B cell (primary cell): ENCODE measurements at regions not wholly inside any gene's neighbourhood (a gene's known extent, or its start where the extent isn't known, plus 50 kb on each side); places are given as distances from the start of the nearest gene placed in this dataset.
"Not testable (repeated sequence)": the region's sequence is repeated elsewhere in the genome, so short reads cannot be mapped to it uniquely, and the experiment has no call there.

Experiments
- ATAC-seq: fragments of 200-7000 bp; cut with Tn5 transposase; one replicate; pipeline ENCODE4 v1.10.0; 2021; ENCODE audit warnings: low read depth, mild to moderate bottlenecking, moderate number of reproducible peaks, moderate library complexity
- CTCF ChIA-PET: fragments of 350-600 bp; sonication (Branson Sonifier 250); formaldehyde crosslinking; loops from one replicate; lab custom pipeline; 2021; ENCODE audit warnings: antibody characterized with exemption, inconsistent platforms; lab: Charles Lee
- POLR2A ChIA-PET: fragments of 350-600 bp; sonication (Branson Sonifier 250); formaldehyde crosslinking; loops from one replicate; lab custom pipeline; 2021; ENCODE audit warnings: antibody characterized with exemption; lab: Charles Lee
- DNase-seq: peaks from one replicate; pipeline ENCODE4 v3.0.0; 2013
- H2AFZ ChIP-seq: 2 replicates; pipeline ENCODE4 v1.6.1; 2012; ENCODE audit warnings: mild to moderate bottlenecking, low read depth, low read length; ENCODE audit not compliant: insufficient read depth, poor library complexity, severe bottlenecking
- H3K27ac ChIP-seq, 2 donors: 1 replicate in 1 of 2; 2 replicates in 1 of 2; pipeline ENCODE4 v1.5.1; 2012 to 2013; ENCODE audit warnings: low read length in 2 of 2, mild to moderate bottlenecking in 2 of 2, moderate library complexity in 1 of 2
- H3K27me3 ChIP-seq, 4 experiments: fragments of 200-600 bp in 1 of 4; sonication (generic) in 1 of 4; replicated peaks in 1 of 4; 1 replicate in 2 of 4; 2 replicates in 2 of 4; pipeline versions ENCODE4 v1.6.1 to v1.7.0; 2013 to 2016; ENCODE audit warnings: low read length in 3 of 4, mild to moderate bottlenecking in 2 of 4, mixed read lengths in 1 of 4, moderate library complexity in 1 of 4; ENCODE audit not compliant: insufficient read depth in 4 of 4, control insufficient read depth in 3 of 4; ENCODE audit errors: control extremely low read depth in 1 of 4
- H3K36me3 ChIP-seq, 2 experiments: replicated peaks in 1 of 2; 1 replicate in 1 of 2; 2 replicates in 1 of 2; pipeline versions ENCODE4 v1.6.1 to v1.7.1; 2013; ENCODE audit warnings: low read length in 1 of 2; ENCODE audit not compliant: insufficient read depth in 2 of 2, control insufficient read depth in 1 of 2; ENCODE audit errors: control extremely low read depth in 1 of 2, extremely low read depth in 1 of 2
- H3K4me1 ChIP-seq, 2 donors: fragments of 200-600 bp in 1 of 2; sonication (generic) in 1 of 2; 1 replicate in 1 of 2; 2 replicates in 1 of 2; pipeline versions ENCODE4 v1.5.1 to v1.6.1; 2013 to 2017; ENCODE audit warnings: low read length in 2 of 2; ENCODE audit not compliant: control insufficient read depth in 2 of 2, insufficient read depth in 2 of 2
- H3K4me2 ChIP-seq: replicated peaks from 2 replicates; pipeline ENCODE3; 2012; ENCODE audit warnings: mild to moderate bottlenecking, low read depth, low read length; ENCODE audit not compliant: poor library complexity, severe bottlenecking
- H3K4me3 ChIP-seq, 5 experiments: fragments of 200-600 bp in 1 of 5; sonication (generic) in 1 of 5; 1 replicate in 3 of 5; 2 replicates in 2 of 5; pipeline versions ENCODE4 v1.5.1 to v1.7.0; 2011 to 2016; ENCODE audit warnings: low read length in 4 of 5, mild to moderate bottlenecking in 4 of 5, low read depth in 2 of 5, control low read depth in 1 of 5, moderate library complexity in 1 of 5; ENCODE audit not compliant: insufficient read depth in 1 of 5; ENCODE audit errors: control extremely low read depth in 1 of 5, extremely low read depth in 1 of 5
- H3K79me2 ChIP-seq: fragments of 200-600 bp; sonication (generic); one replicate; pipeline ENCODE4 v1.6.0; 2016; ENCODE audit warnings: low read length; ENCODE audit not compliant: control insufficient read depth, insufficient read depth
- H3K9ac ChIP-seq: fragments of 200-600 bp; sonication (generic); 2 replicates; pipeline ENCODE4 v1.6.1; 2017; ENCODE audit warnings: mild to moderate bottlenecking, low read length, moderate library complexity
- H3K9me3 ChIP-seq, 3 donors: one replicate each; pipeline versions ENCODE4 v1.6.1 to v1.7.1; 2013; ENCODE audit warnings: low read length in 2 of 3; ENCODE audit not compliant: control insufficient read depth in 2 of 3, insufficient read depth in 1 of 3; ENCODE audit errors: control extremely low read depth in 1 of 3
- H4K20me1 ChIP-seq: 2 replicates; pipeline ENCODE4 v1.6.0; 2012; ENCODE audit warnings: mild to moderate bottlenecking, low read length; ENCODE audit not compliant: insufficient read depth, control insufficient read depth, poor library complexity, severe bottlenecking
- H3K27ac Mint-ChIP-seq: one replicate; pipeline ENCODE4 v1.8.0; 2021; ENCODE audit warnings: mixed read lengths
- H3K27me3 Mint-ChIP-seq: one replicate; pipeline ENCODE4 v1.8.0; 2021; ENCODE audit warnings: mixed read lengths
- H3K4me1 Mint-ChIP-seq: one replicate; pipeline ENCODE4 v1.8.0; 2021; ENCODE audit warnings: mixed read lengths
- H3K4me3 Mint-ChIP-seq: one replicate; pipeline ENCODE4 v1.8.0; 2021; ENCODE audit warnings: mixed read lengths
- H3K9me3 Mint-ChIP-seq: one replicate; pipeline ENCODE4 v1.8.0; 2022; ENCODE audit warnings: mixed read lengths; ENCODE audit not compliant: insufficient read depth
- WGBS: methylation state at CpG from one replicate; pipeline ENCODE4 v1.1.5; 2013; ENCODE audit warnings: missing lambda C conversion rate; ENCODE audit not compliant: insufficient coverage; 5-methylcytosine and 5-hydroxymethylcytosine counted together
- intact Hi-C: fragments of 100-400 bp; cut with micrococcal nuclease; formaldehyde crosslinking; loops from one replicate; pipeline ENCODE4 v1.10.0; 2022
- TF ChIP-seq, protein P1 (sequence below): fragments of 200-600 bp; IDR thresholded peaks from one replicate; pipeline ENCODE4 v1.8.0; 2022; ENCODE audit warnings: antibody characterized with exemption, mild to moderate bottlenecking

DNA sequence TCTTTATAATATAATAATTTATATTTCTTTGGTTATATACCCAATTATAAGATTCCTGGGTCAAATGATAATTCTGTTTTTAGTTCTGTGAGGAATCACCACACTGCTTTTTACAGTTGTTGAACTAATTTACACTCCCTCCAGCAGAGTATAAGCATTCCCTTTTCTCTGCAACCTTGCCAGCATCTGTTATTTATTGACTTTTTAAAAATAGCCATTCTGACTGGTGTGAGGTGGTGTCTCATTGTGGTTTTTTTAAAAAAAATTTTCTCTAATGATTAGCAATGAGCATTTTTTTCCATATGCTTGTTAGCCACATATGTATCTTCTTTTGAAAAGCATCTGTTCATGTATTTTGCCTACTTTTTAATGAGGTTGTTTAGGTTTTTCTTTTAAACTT lies 122.2 kb downstream of the ZNF486 start:
- ChIA-PET CTCF (no interaction called here), POLR2A (no interaction called here)
- Mint-ChIP-seq H3K4me1 (no peaks in the 10 kb centered on the region), H3K27ac (no peak overlapping the region), H3K27me3 (no peaks in the 10 kb centered on the region), H3K9me3 (peaks cover 2% of the 10 kb centered on the region), H3K4me3 (no peak overlapping the region)
- no peak overlapping the region for H3K27ac ChIP-seq
- H4K20me1 ChIP-seq: no peaks in the 10 kb centered on the region
- no peaks in the 10 kb centered on the region for H3K4me1 ChIP-seq
- intact Hi-C loops: no loop called here
- TF ChIP-seq, protein P1, sequence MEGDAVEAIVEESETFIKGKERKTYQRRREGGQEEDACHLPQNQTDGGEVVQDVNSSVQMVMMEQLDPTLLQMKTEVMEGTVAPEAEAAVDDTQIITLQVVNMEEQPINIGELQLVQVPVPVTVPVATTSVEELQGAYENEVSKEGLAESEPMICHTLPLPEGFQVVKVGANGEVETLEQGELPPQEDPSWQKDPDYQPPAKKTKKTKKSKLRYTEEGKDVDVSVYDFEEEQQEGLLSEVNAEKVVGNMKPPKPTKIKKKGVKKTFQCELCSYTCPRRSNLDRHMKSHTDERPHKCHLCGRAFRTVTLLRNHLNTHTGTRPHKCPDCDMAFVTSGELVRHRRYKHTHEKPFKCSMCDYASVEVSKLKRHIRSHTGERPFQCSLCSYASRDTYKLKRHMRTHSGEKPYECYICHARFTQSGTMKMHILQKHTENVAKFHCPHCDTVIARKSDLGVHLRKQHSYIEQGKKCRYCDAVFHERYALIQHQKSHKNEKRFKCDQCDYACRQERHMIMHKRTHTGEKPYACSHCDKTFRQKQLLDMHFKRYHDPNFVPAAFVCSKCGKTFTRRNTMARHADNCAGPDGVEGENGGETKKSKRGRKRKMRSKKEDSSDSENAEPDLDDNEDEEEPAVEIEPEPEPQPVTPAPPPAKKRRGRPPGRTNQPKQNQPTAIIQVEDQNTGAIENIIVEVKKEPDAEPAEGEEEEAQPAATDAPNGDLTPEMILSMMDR: no peak
- no peak overlapping the region for H3K4me2 ChIP-seq
- no peaks in the 10 kb centered on the region for H3K79me2 ChIP-seq
- H3K4me3 ChIP-seq: no peak overlapping the region
- H3K27me3 ChIP-seq: no peaks in the 10 kb centered on the region
- ATAC-seq (no peak), DNase-seq (no peak)
- H2AFZ ChIP-seq: no peak overlapping the region
- H3K36me3 ChIP-seq: no peaks in the 10 kb centered on the region
- no peak overlapping the region for H3K9ac ChIP-seq
- H3K9me3 ChIP-seq: no peaks in the 10 kb centered on the region

DNA sequence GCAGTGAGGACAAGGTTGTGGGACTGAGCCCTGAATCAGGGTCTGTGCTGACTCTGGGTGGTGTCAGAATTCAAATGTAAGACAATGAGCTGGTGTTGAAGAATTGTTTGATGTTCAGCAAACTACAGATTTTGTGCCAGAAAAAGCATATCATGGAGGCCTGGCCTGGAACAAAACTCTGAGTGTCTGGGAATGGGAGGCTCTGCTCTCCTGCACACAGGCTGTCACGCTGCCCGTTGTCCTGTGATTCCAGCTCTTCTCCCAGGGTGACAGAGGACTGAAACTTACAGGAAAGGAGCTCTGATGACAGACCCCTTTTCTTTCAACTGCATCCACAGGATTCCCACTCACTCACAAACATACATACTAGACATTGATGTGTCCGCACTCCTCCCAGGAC lies 120.1 kb downstream of the ZNF486 start:
- intact Hi-C loops: no loop called here
- ChIA-PET CTCF (no interaction called here), POLR2A (no interaction called here)
- Histone ChIP-seq H3K4me1 (no peaks in the 10 kb centered on the region), H3K4me2 (no peak overlapping the region), H3K36me3 (no peaks in the 10 kb centered on the region), H3K9ac (no peak overlapping the region), H3K27me3 (no peaks in the 10 kb centered on the region), H3K9me3 (no peaks in the 10 kb centered on the region), H3K4me3 (no peak overlapping the region), H3K27ac (no peak overlapping the region), H4K20me1 (no peaks in the 10 kb centered on the region), H2AFZ (no peak overlapping the region), H3K79me2 (no peaks in the 10 kb centered on the region)
- Mint-ChIP-seq H3K4me1 (no peaks in the 10 kb centered on the region), H3K27ac (no peak overlapping the region), H3K9me3 (peaks cover 2% of the 10 kb centered on the region), H3K4me3 (no peak overlapping the region), H3K27me3 (no peaks in the 10 kb centered on the region)
- ATAC-seq (no peak), DNase-seq (no peak)
- TF ChIP-seq, protein P1: no peak
- 96% methylated on average over 2 of the region's 3 CpGs for WGBS

DNA sequence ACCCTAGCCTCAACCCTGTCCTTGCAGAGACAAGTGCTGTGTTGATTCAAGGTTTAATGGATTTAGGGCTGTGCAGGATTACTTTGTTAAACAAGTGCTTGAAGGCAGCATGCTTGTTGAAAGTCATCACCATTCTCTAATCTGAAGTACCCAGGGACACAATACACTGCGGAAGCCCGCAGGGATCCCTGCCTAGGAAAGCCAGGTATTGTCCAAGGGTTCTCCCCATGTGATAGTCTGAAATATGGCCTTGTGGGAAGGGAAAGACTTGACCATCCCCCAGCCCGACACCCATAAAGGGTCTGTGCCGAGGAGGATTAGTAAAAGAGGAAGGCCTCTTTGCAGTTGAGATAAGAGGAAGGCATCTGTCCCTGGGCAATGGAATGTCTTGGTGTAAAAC lies 118.9 kb downstream of the ZNF486 start:
- H3K9ac ChIP-seq, H3K27me3 ChIP-seq, H3K4me3 ChIP-seq, CTCF ChIA-PET, H3K27ac Mint-ChIP-seq, DNase-seq, H3K27me3 Mint-ChIP-seq, H3K27ac ChIP-seq, H3K36me3 ChIP-seq, H3K4me3 Mint-ChIP-seq, POLR2A ChIA-PET, H2AFZ ChIP-seq, H3K79me2 ChIP-seq, H3K4me1 ChIP-seq, H3K9me3 ChIP-seq, H3K9me3 Mint-ChIP-seq, H3K4me1 Mint-ChIP-seq, H3K4me2 ChIP-seq, H4K20me1 ChIP-seq, ATAC-seq, intact Hi-C loops: not testable (repeated sequence)
- 63% methylated on average over 2 of the region's 4 CpGs for WGBS
